Tibial nerve (tissue), 4 donors: ENCODE measurements at regions not wholly inside any gene's neighbourhood (a gene's known extent, or its start where the extent isn't known, plus 50 kb on each side); places are given as distances from the start of the nearest gene placed in this dataset.

ENCODE experiments used
- EP300 ChIP-seq, 2 donors: sonication (generic); formaldehyde crosslinking; IDR thresholded peaks; one replicate each; pipeline ENCODE4 v1.6.1; 2017; ENCODE audit warnings: antibody characterized with exemption in 2 of 2, mild to moderate bottlenecking in 1 of 2
- POLR2A ChIP-seq, 2 donors: fragments of 450-650 bp; IDR thresholded peaks; one replicate each; pipeline ENCODE4 v1.6.1; 2017; ENCODE audit warnings: antibody characterized with exemption in 2 of 2, mild to moderate bottlenecking in 2 of 2, moderate library complexity in 2 of 2
- TF ChIP-seq, protein P1 (sequence below), 5 experiments: fragments of 200-600 bp in 3 of 5; fragments of 450-650 bp in 2 of 5; sonication (generic) in 3 of 5; IDR thresholded peaks; one replicate each; pipeline ENCODE4 v1.5.1; 2016 to 2019; ENCODE audit warnings: antibody characterized with exemption in 5 of 5, mild to moderate bottlenecking in 3 of 5, moderate library complexity in 2 of 5

DNA sequence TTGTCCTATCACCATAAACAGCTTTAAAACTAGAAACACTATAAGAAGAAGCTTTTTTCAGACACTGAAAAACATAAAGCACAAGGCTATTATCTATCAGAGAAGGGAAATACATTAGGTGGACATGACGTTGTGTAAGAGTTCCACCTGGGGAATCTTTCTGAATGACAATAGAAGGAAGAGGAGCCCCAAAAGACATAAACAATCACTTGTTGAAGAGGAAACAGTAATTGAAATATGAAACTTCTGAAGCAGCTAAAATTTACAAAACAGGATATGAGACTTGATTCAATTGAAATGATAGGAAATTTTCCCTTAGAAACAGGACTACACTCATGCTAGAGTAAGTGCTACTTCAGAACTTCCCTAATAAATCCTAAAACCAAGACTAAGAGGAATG lies 933.6 kb downstream of the EFNA5 start:
- TF ChIP-seq, protein P1, sequence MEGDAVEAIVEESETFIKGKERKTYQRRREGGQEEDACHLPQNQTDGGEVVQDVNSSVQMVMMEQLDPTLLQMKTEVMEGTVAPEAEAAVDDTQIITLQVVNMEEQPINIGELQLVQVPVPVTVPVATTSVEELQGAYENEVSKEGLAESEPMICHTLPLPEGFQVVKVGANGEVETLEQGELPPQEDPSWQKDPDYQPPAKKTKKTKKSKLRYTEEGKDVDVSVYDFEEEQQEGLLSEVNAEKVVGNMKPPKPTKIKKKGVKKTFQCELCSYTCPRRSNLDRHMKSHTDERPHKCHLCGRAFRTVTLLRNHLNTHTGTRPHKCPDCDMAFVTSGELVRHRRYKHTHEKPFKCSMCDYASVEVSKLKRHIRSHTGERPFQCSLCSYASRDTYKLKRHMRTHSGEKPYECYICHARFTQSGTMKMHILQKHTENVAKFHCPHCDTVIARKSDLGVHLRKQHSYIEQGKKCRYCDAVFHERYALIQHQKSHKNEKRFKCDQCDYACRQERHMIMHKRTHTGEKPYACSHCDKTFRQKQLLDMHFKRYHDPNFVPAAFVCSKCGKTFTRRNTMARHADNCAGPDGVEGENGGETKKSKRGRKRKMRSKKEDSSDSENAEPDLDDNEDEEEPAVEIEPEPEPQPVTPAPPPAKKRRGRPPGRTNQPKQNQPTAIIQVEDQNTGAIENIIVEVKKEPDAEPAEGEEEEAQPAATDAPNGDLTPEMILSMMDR (IDR thresholded peaks at IDR 0.05): no peak
- TF ChIP-seq POLR2A (IDR thresholded peaks at IDR 0.05) (no peak), EP300 (IDR thresholded peaks at IDR 0.05) (no peak)
